IPS-20b (cell line): ENCODE measurements at regions not wholly inside any gene's neighbourhood (a gene's known extent, or its start where the extent isn't known, plus 50 kb on each side); places are given as distances from the start of the nearest gene placed in this dataset.
"Not testable (repeated sequence)": the region's sequence is repeated elsewhere in the genome, so short reads cannot be mapped to it uniquely, and the experiment has no call there.

ENCODE experiments used
- H3K27ac ChIP-seq: one replicate; pipeline ENCODE4 v1.5.1; 2013; ENCODE audit warnings: low read length
- H3K27me3 ChIP-seq: 2 replicates; pipeline ENCODE4 v1.6.1; 2013; ENCODE audit warnings: mild to moderate bottlenecking, low read length, inconsistent platforms; ENCODE audit not compliant: insufficient read depth
- H3K36me3 ChIP-seq: 2 replicates; pipeline ENCODE4 v1.6.1; 2013; ENCODE audit warnings: low read depth, mild to moderate bottlenecking, inconsistent platforms, low read length, moderate library complexity; ENCODE audit not compliant: insufficient read depth
- H3K4me1 ChIP-seq: 2 replicates; pipeline ENCODE4 v1.6.1; 2013; ENCODE audit warnings: mild to moderate bottlenecking, control low read depth, inconsistent platforms, low read length, moderate library complexity; ENCODE audit not compliant: insufficient read depth
- H3K4me3 ChIP-seq: 2 replicates; pipeline ENCODE4 v1.5.1; 2013; ENCODE audit warnings: mild to moderate bottlenecking, low read length, inconsistent platforms
- H3K9ac ChIP-seq: 2 replicates; pipeline ENCODE4 v1.6.1; 2013; ENCODE audit warnings: low read depth, mild to moderate bottlenecking, inconsistent platforms, low read length, moderate library complexity
- H3K9me3 ChIP-seq: 2 replicates; pipeline ENCODE4 v1.6.1; 2013; ENCODE audit warnings: mild to moderate bottlenecking, low read depth, low read length, inconsistent platforms; ENCODE audit not compliant: insufficient read depth

DNA sequence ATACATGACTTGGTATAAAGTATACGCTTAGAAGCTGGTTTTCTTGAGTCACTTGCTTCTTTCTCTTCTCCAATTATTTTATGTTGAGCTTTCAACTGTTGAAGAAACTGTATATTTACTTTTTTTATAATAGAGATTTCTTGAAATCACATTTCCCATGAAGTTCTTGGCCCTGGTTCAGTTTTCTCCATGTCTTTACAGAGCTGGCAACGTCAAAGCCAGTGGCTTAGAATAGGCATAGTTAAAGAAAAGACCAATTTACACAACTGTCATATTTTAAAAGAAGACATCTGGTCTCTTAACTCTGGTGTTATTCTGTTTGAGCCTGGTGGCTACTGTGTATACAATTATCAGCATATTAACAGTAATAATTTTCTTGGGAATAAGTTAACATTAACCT is 1249.3 kb downstream of the CDH12 start:
- H3K36me3 ChIP-seq = no peaks in the 10 kb centered on the region
- no peak overlapping the region for H3K27ac ChIP-seq
- H3K4me1 ChIP-seq = no peaks in the 10 kb centered on the region
- H3K27me3 ChIP-seq = no peaks in the 10 kb centered on the region
- no peaks in the 10 kb centered on the region for H3K9me3 ChIP-seq
- H3K9ac ChIP-seq = no peak overlapping the region
- H3K4me3 ChIP-seq = no peak overlapping the region

DNA sequence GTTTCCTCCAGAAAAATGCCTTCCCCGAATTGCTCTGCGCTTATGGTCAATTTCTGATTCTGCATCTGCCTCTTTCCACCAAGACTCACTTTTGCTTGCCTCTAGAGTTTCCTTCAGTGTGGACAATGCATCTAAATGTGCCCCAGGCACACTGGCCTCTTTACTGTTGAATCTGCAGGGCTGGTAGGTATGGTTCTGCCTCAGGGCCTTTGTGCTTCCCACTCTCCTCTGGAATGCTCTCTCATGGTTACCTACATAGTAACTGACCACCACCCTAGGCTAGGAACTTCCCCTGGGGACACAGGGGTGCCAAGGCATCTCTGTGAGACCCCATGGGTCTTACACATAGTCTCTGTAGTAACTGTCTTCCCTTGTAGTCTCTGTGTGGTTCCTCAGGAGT is 1258.6 kb downstream of the CDH12 start:
- Histone ChIP-seq H3K27me3 (no peaks in the 10 kb centered on the region), H3K27ac (no peak overlapping the region), H3K4me1 (no peaks in the 10 kb centered on the region), H3K9me3 (no peaks in the 10 kb centered on the region; the same call in none of the 2 replicates), H3K9ac (no peak overlapping the region), H3K36me3 (no peaks in the 10 kb centered on the region), H3K4me3 (no peak overlapping the region)

- Histone ChIP-seq H3K9me3 (no peaks in the 10 kb centered on the region; the same call in none of the 2 replicates), H3K36me3 (no peaks in the 10 kb centered on the region), H3K27me3 (no peaks in the 10 kb centered on the region), H3K27ac (no peak overlapping the region), H3K9ac (no peak overlapping the region), H3K4me3 (no peak overlapping the region), H3K4me1 (no peaks in the 10 kb centered on the region)
These were observed 1259.9 kb downstream of the CDH12 start for GRCh38 chr5:21593261-21593660.

GRCh38 chr5:21581508-21581907 is 1271.6 kb downstream of the CDH12 start:
- no peak overlapping the region for H3K27ac ChIP-seq
- H3K27me3 ChIP-seq = no peaks in the 10 kb centered on the region
- no peak overlapping the region for H3K4me3 ChIP-seq
- H3K9me3 ChIP-seq = no peaks in the 10 kb centered on the region
- H3K4me1 ChIP-seq = no peaks in the 10 kb centered on the region
- no peaks in the 10 kb centered on the region for H3K36me3 ChIP-seq
- no peak overlapping the region for H3K9ac ChIP-seq

- no peaks in the 10 kb centered on the region for H3K9me3 ChIP-seq
- no peaks in the 10 kb centered on the region for H3K36me3 ChIP-seq
- no peak overlapping the region for H3K4me3 ChIP-seq
- H3K27ac ChIP-seq = no peak overlapping the region
- H3K9ac ChIP-seq = no peak overlapping the region
- no peaks in the 10 kb centered on the region for H3K27me3 ChIP-seq
- no peaks in the 10 kb centered on the region for H3K4me1 ChIP-seq
These were observed 1278.2 kb downstream of the CDH12 start for GRCh38 chr5:21574961-21575360.

DNA sequence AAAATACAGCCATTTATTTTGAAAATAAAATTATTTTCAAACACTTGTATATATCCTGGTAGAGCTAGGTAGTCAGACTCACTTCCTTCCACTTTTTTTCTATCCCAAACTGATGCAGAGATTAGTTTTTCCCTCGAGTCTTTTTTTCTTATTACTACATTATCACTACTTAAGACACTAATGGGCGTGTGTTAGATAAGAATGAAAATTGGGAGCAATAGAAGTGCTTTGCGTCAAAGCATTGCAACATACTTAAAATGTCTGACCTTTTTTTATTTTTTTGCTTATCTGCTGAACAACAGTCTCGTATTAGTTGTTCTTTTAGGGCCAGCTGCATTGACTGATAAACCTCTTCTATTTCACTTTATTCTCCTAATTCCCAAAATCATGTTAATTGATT is 1278.7 kb downstream of the CDH12 start:
- H3K4me3 ChIP-seq = no peak overlapping the region
- H3K27me3 ChIP-seq = no peaks in the 10 kb centered on the region
- no peak overlapping the region for H3K9ac ChIP-seq
- no peak overlapping the region for H3K27ac ChIP-seq
- H3K4me1 ChIP-seq = no peaks in the 10 kb centered on the region
- H3K9me3 ChIP-seq = no peaks in the 10 kb centered on the region
- H3K36me3 ChIP-seq = no peaks in the 10 kb centered on the region

DNA sequence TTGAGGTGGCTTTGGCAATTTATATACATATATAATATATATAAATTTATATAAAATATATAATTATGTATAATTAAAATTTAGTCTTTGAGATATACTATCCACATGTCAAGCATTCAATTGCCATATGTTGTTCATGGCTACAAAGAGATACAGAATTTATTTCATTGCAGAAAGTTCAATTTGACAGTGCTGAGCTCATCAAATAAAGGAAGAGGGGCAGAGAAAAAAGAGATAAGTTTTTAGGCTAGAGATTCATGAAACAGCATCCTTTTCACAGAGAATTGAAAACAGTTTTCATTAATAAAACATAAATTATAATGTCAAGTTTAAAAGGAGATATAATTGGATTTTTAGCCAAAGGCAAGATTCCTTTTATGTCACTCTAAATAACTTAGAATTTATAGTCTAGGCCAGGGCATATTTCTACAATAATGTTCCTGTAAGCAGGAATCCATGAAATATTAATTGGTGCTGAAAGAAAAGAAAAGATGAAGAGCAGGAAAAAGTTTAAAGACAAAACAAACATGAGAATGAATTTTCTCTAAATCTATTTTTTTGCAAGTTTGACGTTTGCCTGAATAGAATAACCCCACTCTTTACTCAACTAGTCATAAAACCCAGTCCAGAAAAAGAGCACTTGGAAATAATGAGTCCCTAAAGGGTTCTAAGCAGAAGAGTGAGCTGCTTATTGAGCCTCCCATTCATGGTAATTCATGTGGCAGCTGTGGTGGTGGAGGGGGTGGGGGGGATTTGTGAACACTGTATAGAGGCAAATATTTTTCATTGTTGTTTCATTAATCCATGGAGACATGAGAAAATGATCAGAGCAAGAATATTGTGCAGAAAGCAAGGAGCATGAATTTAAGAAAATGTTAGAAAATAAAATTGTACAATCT is 1279.5 kb downstream of the CDH12 start:
- no peak overlapping the region for H3K9ac ChIP-seq
- no peaks in the 10 kb centered on the region for H3K36me3 ChIP-seq

DNA sequence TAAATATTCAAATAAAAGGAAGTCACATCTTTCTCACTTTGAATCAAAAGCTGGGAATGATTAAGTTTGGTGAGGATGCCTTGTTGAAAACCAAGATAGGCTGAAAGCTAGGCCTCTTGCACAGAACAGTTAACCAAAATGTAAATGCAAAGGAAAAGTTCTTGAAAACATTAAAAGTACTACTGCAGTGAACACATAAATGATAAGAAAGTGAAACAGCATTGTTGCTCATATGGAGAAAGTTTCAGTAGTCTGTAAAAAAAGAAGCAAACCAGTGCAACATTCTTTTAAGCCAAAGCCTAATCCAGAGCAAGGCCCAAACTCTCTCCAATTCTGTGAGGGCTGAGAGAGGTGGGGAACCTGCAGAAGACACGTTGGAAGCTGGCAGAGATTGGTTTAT is 1281.9 kb downstream of the CDH12 start:
- not testable (repeated sequence) for H3K4me3 ChIP-seq, H3K9ac ChIP-seq, H3K27ac ChIP-seq, H3K4me1 ChIP-seq, H3K36me3 ChIP-seq, H3K9me3 ChIP-seq, H3K27me3 ChIP-seq

More for the DNA sequence above, 1279.5 kb downstream of the CDH12 start:
- Histone ChIP-seq H3K4me1 (no peaks in the 10 kb centered on the region), H3K27me3 (no peaks in the 10 kb centered on the region), H3K9me3 (no peaks in the 10 kb centered on the region), H3K27ac (no peak overlapping the region), H3K4me3 (no peak overlapping the region)

DNA sequence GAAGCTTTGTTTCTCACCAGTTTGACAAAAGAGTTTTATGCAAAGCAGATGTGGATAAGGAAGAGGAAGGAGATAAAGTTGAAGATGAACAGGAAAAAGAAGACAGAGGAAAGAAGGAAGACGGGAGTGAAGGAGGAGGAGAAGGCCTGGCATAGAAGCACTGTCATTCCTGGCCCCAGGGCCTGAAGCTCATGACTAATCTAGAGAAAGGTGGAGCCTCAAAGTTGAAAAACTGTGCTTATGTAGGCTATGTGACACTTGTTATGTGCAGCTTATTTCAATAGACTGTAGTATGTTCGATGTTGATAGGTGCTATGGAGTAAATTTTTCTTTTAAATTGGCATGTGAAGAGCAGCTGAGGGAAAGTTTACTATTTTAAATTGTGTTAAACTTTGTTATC is 1294.0 kb downstream of the CDH12 start:
- not testable (repeated sequence) for H3K4me3 ChIP-seq, H3K36me3 ChIP-seq, H3K27ac ChIP-seq, H3K9ac ChIP-seq, H3K27me3 ChIP-seq, H3K9me3 ChIP-seq, H3K4me1 ChIP-seq

DNA sequence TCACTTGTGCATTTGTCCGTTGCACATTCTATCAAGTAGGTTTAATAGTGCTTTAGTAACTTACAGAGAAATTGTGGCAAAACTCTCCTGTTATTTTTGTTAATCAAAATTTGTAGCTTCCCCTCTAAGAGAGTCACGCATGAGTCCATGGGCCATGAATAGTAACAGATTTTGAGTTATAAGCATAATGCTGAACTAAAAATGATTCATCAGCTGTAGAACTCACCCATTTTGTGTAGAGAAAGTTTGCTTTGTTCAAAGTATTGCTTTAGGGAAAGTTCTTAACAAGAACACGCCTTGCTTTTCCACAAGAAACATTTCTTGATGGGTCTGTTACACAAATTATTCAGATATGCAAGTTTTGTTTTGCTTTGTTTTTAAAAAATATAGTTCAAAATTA is 1300.9 kb downstream of the CDH12 start:
- not testable (repeated sequence) for H3K4me3 ChIP-seq, H3K9ac ChIP-seq, H3K9me3 ChIP-seq, H3K4me1 ChIP-seq, H3K36me3 ChIP-seq, H3K27ac ChIP-seq, H3K27me3 ChIP-seq

- H3K4me1 ChIP-seq, H3K4me3 ChIP-seq, H3K9ac ChIP-seq, H3K27me3 ChIP-seq, H3K27ac ChIP-seq, H3K9me3 ChIP-seq, H3K36me3 ChIP-seq: not testable (repeated sequence)
These were observed 1302.2 kb downstream of the CDH12 start for GRCh38 chr5:21550916-21551315.

- H3K4me1 ChIP-seq, H3K4me3 ChIP-seq, H3K9me3 ChIP-seq, H3K27ac ChIP-seq, H3K9ac ChIP-seq, H3K36me3 ChIP-seq, H3K27me3 ChIP-seq: not testable (repeated sequence)
These were observed 1305.5 kb downstream of the CDH12 start for GRCh38 chr5:21547656-21548055.
